IMR-90 (cell line): ENCODE measurements at regions not wholly inside any gene's neighbourhood (a gene's known extent, or its start where the extent isn't known, plus 50 kb on each side); places are given as distances from the start of the nearest gene placed in this dataset.

Experiments used
- ATAC-seq: fragments of 200-7000 bp; cut with Tn5 transposase; 2 replicates; pipeline ENCODE4 v1.9.1; 2020; ENCODE audit warnings: low read depth, mild to moderate bottlenecking, moderate library complexity
- BruUV-seq: library from RNA; stranded (reverse); fragments of 400-500 nt; replicated peaks from 2 replicates; lab custom pipeline; 2021; lab: Mats Ljungman, UMichigan
- CTCF ChIA-PET: fragments of 300-600 bp; formaldehyde crosslinking; extraction: SDS; loops from one replicate; lab custom pipeline; 2021; ENCODE audit warnings: antibody characterized with exemption; lab: Yijun Ruan, JAX
- POLR2A ChIA-PET: fragments of 300-600 bp; sonication (Branson Sonifier 250); formaldehyde crosslinking; loops from one replicate; lab custom pipeline; 2022; ENCODE audit warnings: antibody characterized with exemption; ENCODE audit not compliant: unreplicated experiment; lab: Charles Lee
- DNase-seq: peaks from one replicate; pipeline ENCODE4 v3.0.0; 2013
- H2AFZ ChIP-seq: replicated peaks from 2 replicates; pipeline ENCODE3; 2013; ENCODE audit warnings: low read length, mild to moderate bottlenecking; ENCODE audit not compliant: poor library complexity
- H2AK5ac ChIP-seq: 2 replicates; pipeline ENCODE4 v1.6.1; 2013; ENCODE audit warnings: low read depth, low read length, inconsistent platforms
- H2AK9ac ChIP-seq: replicated peaks from 2 replicates; pipeline ENCODE3; 2013; ENCODE audit warnings: mild to moderate bottlenecking, low read depth, low read length, moderate library complexity; ENCODE audit not compliant: poor library complexity
- H2BK120ac ChIP-seq: 2 replicates; pipeline ENCODE4 v1.6.1; 2013; ENCODE audit warnings: low read depth, low read length, inconsistent platforms
- H2BK15ac ChIP-seq: 3 replicates; pipeline ENCODE4 v1.6.1; 2013; ENCODE audit warnings: low read depth, low read length, inconsistent platforms
- H2BK20ac ChIP-seq: 2 replicates; pipeline ENCODE4 v1.6.1; 2013; ENCODE audit warnings: low read depth, mild to moderate bottlenecking, inconsistent platforms, low read length, moderate library complexity
- H2BK5ac ChIP-seq: 2 replicates; pipeline ENCODE4 v1.6.1; 2013; ENCODE audit warnings: mild to moderate bottlenecking, low read depth, low read length, inconsistent platforms; ENCODE audit not compliant: poor library complexity, severe bottlenecking
- H3K14ac ChIP-seq: replicated peaks from 2 replicates; pipeline ENCODE4 v1.6.1; 2013; ENCODE audit warnings: low read depth, low read length, inconsistent platforms
- H3K18ac ChIP-seq: 2 replicates; pipeline ENCODE4 v1.6.1; 2013; ENCODE audit warnings: low read depth, low read length, control low read depth
- H3K23ac ChIP-seq: 2 replicates; pipeline ENCODE4 v1.6.1; 2013; ENCODE audit warnings: low read depth, low read length, inconsistent platforms
- H3K27ac ChIP-seq: 2 replicates; pipeline ENCODE4 v1.5.1; 2013; ENCODE audit warnings: mild to moderate bottlenecking, control low read depth, low read length; ENCODE audit not compliant: insufficient read depth
- H3K27me3 ChIP-seq: 2 replicates; pipeline ENCODE4 v1.6.1; 2013; ENCODE audit warnings: low read length; ENCODE audit not compliant: control insufficient read depth, insufficient read depth
- H3K36me3 ChIP-seq: 2 replicates; pipeline ENCODE4 v1.6.1; 2013; ENCODE audit warnings: low read length, mixed read lengths; ENCODE audit not compliant: control insufficient read depth, insufficient read depth
- H3K4ac ChIP-seq: 2 replicates; pipeline ENCODE4 v1.6.1; 2013; ENCODE audit warnings: low read depth, low read length, inconsistent platforms
- H3K4me1 ChIP-seq: 2 replicates; pipeline ENCODE4 v1.6.1; 2013; ENCODE audit warnings: low read length, mixed read lengths; ENCODE audit not compliant: control insufficient read depth, insufficient read depth
- H3K4me2 ChIP-seq: 2 replicates; pipeline ENCODE4 v1.6.1; 2013; ENCODE audit warnings: low read depth, mild to moderate bottlenecking, control low read depth, low read length, moderate library complexity
- H3K4me3 ChIP-seq: 2 replicates; pipeline ENCODE4 v1.5.1; 2013; ENCODE audit warnings: low read depth, mild to moderate bottlenecking, control low read depth, low read length, moderate library complexity; ENCODE audit not compliant: insufficient read depth
- H3K56ac ChIP-seq: 2 replicates; pipeline ENCODE4 v1.6.1; 2013; ENCODE audit warnings: low read length, inconsistent platforms; ENCODE audit not compliant: insufficient read depth; ENCODE audit errors: extremely low read depth
- H3K79me1 ChIP-seq, 2 experiments: 2 replicates each; pipeline ENCODE4 v1.6.1; 2013; ENCODE audit warnings: low read length in 2 of 2, inconsistent platforms in 1 of 2, low read depth in 1 of 2
- H3K9ac ChIP-seq: 2 replicates; pipeline ENCODE4 v1.6.1; 2013; ENCODE audit warnings: low read depth, low read length, control low read depth
- H3K9me1 ChIP-seq: 2 replicates; pipeline ENCODE4 v1.6.1; 2013; ENCODE audit warnings: low read length, inconsistent platforms; ENCODE audit not compliant: insufficient read depth
- H3K9me3 ChIP-seq: 2 replicates; pipeline ENCODE4 v1.6.1; 2013; ENCODE audit warnings: low read length; ENCODE audit not compliant: control insufficient read depth, insufficient read depth
- H4K20me1 ChIP-seq: 2 replicates; pipeline ENCODE4 v1.6.1; 2013; ENCODE audit warnings: low read length, inconsistent platforms; ENCODE audit not compliant: insufficient read depth
- H4K5ac ChIP-seq: 2 replicates; pipeline ENCODE4 v1.6.1; 2013; ENCODE audit warnings: mild to moderate bottlenecking, low read depth, low read length, control low read depth
- H4K8ac ChIP-seq, 2 experiments: 2 replicates each; pipeline ENCODE4 v1.6.1; 2013; ENCODE audit warnings: low read depth in 2 of 2, low read length in 2 of 2, control low read depth in 1 of 2, inconsistent platforms in 1 of 2
- H4K91ac ChIP-seq: 2 replicates; pipeline ENCODE4 v1.6.1; 2013; ENCODE audit warnings: low read depth, low read length, inconsistent platforms; ENCODE audit not compliant: insufficient read depth
- NFE2L2 ChIP-seq: fragments of 150-350 bp; IDR thresholded peaks from 2 replicates; pipeline ENCODE4 v1.6.1; 2016; ENCODE audit warnings: low read depth, mild to moderate bottlenecking, low read length
- RFX5 ChIP-seq: IDR thresholded peaks from 2 replicates; pipeline ENCODE4 v1.8.0; 2012; ENCODE audit warnings: low read depth, mild to moderate bottlenecking, low read length, moderate library complexity
- SMC3 ChIP-seq: fragments of 150-350 bp; IDR thresholded peaks from 2 replicates; pipeline ENCODE4 v1.6.1; 2016; ENCODE audit warnings: low read depth, mild to moderate bottlenecking, antibody characterized with exemption, low read length, moderate library complexity
- WGBS, 2 experiments: methylation state at CpG; one replicate each; pipeline versions ENCODE4 v1.1.5 to v1.1.7; 2013; ENCODE audit warnings: missing lambda C conversion rate in 2 of 2; ENCODE audit not compliant: insufficient read length in 1 of 2; ENCODE audit errors: extremely low coverage in 2 of 2; 5-methylcytosine and 5-hydroxymethylcytosine counted together
- dilution Hi-C: fragments of 300-500 bp; cut with HindIII; formaldehyde crosslinking; loops from one replicate; pipeline ENCODE4 v1.14.3; 2018; ENCODE audit warnings: low sequenced_read_pairs; ENCODE audit not compliant: unreplicated experiment
- in situ Hi-C: fragments of 300-500 bp; cut with MboI; formaldehyde crosslinking; loops from 3 replicates; pipeline ENCODE4 v1.14.3; 2019; ENCODE audit warnings: low sequenced_read_pairs, inconsistent platforms, mixed read lengths
- intact Hi-C: fragments of 100-400 bp; cut with micrococcal nuclease; formaldehyde crosslinking; loops from 2 replicates; pipeline ENCODE4 v1.10.0; 2022

DNA sequence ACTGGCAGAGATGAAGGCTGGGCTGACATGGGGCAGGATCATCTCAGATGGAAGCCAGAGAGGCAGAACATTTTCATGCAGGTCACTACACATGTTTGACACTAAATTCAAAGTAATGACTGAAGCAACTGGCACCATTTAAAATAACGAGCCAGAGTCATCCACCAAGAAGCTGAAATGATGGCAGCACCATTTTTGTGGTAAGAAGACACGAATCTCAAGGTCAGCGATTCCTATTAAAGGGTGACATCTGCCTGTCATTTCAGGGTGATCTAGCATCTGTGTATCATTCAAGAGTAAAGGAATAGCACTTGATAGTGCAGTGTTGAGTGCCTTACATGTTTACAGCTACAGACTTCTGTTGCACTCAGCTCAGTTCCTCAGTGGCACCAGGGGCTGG, 113.4 kb upstream of the C11orf87 start:
- WGBS, 2 experiments: no CpG with 5 or more reads among the region's 3 CpGs
- H3K9me3 ChIP-seq: no peaks in the 10 kb centered on the region
- POLR2A ChIA-PET: no interaction called here
- CTCF ChIA-PET: interaction anchor here (1.0 kb wide), 1 partner anchor 12 kb away, joined by 3 read pairs; no protein-coding TSS in a partner anchor
- H3K36me3 ChIP-seq: no peaks in the 10 kb centered on the region
- H2BK120ac ChIP-seq: no peak overlapping the region
- H3K56ac ChIP-seq: no peak overlapping the region
- no peak overlapping the region for H2BK15ac ChIP-seq
- in situ Hi-C loops (no loop called here), intact Hi-C loops (no loop called here), dilution Hi-C loops (no loop called here)
- no peak overlapping the region for H2AK9ac ChIP-seq
- no peaks in the 10 kb centered on the region for H3K4me1 ChIP-seq
- H2BK20ac ChIP-seq: no peak overlapping the region
- ATAC-seq: no peak
- no peaks in the 10 kb centered on the region for H3K27me3 ChIP-seq
- H3K9ac ChIP-seq: no peak overlapping the region
- no peak overlapping the region for H2BK5ac ChIP-seq
- H3K18ac ChIP-seq: no peak overlapping the region
- no peak overlapping the region for H3K4me3 ChIP-seq
- H4K91ac ChIP-seq: no peak overlapping the region
- DNase-seq: no peak
- H2AK5ac ChIP-seq: no peak overlapping the region
- H3K79me1 ChIP-seq: no peaks in the 10 kb centered on the region
- H3K4me2 ChIP-seq: no peak overlapping the region
- no peak overlapping the region for H4K5ac ChIP-seq
- no peak overlapping the region for H4K8ac ChIP-seq
- H3K23ac ChIP-seq: no peak overlapping the region
- H3K14ac ChIP-seq: no peak overlapping the region
- no TSS peak for BruUV-seq
- no peaks in the 10 kb centered on the region for H3K9me1 ChIP-seq
- no peak for TF ChIP-seq RFX5
- no peak for TF ChIP-seq SMC3
- TF ChIP-seq NFE2L2: no peak
- no peak overlapping the region for H3K4ac ChIP-seq
- H4K20me1 ChIP-seq: no peaks in the 10 kb centered on the region
- no peak overlapping the region for H2AFZ ChIP-seq
- no peak overlapping the region for H3K27ac ChIP-seq
